MM.1S (cell line): ENCODE measurements at regions not wholly inside any gene's neighbourhood (a gene's known extent, or its start where the extent isn't known, plus 50 kb on each side); places are given as distances from the start of the nearest gene placed in this dataset.

Experiments
- DNase-seq: peaks from one replicate; pipeline ENCODE4 v3.0.0-alpha.2; 2015
- H2AFZ ChIP-seq: fragments of 300-600 bp; sonication (generic); 2 replicates; pipeline ENCODE4 v1.6.0; 2016; ENCODE audit warnings: antibody characterized with exemption, low read length
- H3F3A ChIP-seq: fragments of 300-600 bp; sonication (generic); 2 replicates; pipeline ENCODE4 v1.6.1; 2016; ENCODE audit warnings: mild to moderate bottlenecking, antibody characterized with exemption, low read length, moderate library complexity, mixed read lengths; ENCODE audit not compliant: insufficient read depth
- H3K27ac ChIP-seq: fragments of 300-600 bp; sonication (generic); 2 replicates; pipeline ENCODE4 v1.5.1; 2016; ENCODE audit warnings: mild to moderate bottlenecking, low read length
- H3K27me3 ChIP-seq: fragments of 300-600 bp; sonication (generic); replicated peaks from 2 replicates; pipeline ENCODE4 v1.6.0; 2016; ENCODE audit warnings: low read length; ENCODE audit not compliant: insufficient read depth
- H3K36me3 ChIP-seq: fragments of 300-600 bp; sonication (generic); replicated peaks from 2 replicates; pipeline ENCODE4 v1.6.1; 2016; ENCODE audit warnings: mild to moderate bottlenecking, low read length, mixed read lengths; ENCODE audit not compliant: insufficient read depth
- H3K4me1 ChIP-seq: fragments of 300-600 bp; sonication (generic); 2 replicates; pipeline ENCODE4 v1.6.1; 2016; ENCODE audit warnings: low read length, mixed read lengths
- H3K4me2 ChIP-seq: fragments of 300-600 bp; sonication (generic); 2 replicates; pipeline ENCODE4 v1.6.0; 2016; ENCODE audit warnings: low read depth, low read length
- H3K4me3 ChIP-seq: fragments of 300-600 bp; sonication (generic); 2 replicates; pipeline ENCODE4 v1.5.1; 2016; ENCODE audit warnings: low read length, mixed read lengths
- H3K79me2 ChIP-seq: fragments of 300-600 bp; sonication (generic); 2 replicates; pipeline ENCODE4 v1.6.1; 2016; ENCODE audit warnings: mixed run types, low read length, mixed read lengths
- H3K9ac ChIP-seq: fragments of 300-600 bp; sonication (generic); 2 replicates; pipeline ENCODE4 v1.6.1; 2016; ENCODE audit warnings: low read length, mixed read lengths
- H3K9me2 ChIP-seq: fragments of 300-600 bp; sonication (generic); replicated peaks from 2 replicates; pipeline ENCODE4 v1.6.1; 2016; ENCODE audit warnings: mild to moderate bottlenecking, low read length, mixed read lengths; ENCODE audit not compliant: insufficient read depth
- H3K9me3 ChIP-seq: fragments of 300-600 bp; sonication (generic); replicated peaks from 2 replicates; pipeline ENCODE4 v1.6.1; 2016; ENCODE audit warnings: mild to moderate bottlenecking, low read length, mixed read lengths; ENCODE audit not compliant: insufficient read depth
- H4K20me1 ChIP-seq: fragments of 300-600 bp; sonication (generic); 2 replicates; pipeline ENCODE4 v1.6.1; 2016; ENCODE audit warnings: mild to moderate bottlenecking, low read length, moderate library complexity, mixed read lengths; ENCODE audit not compliant: insufficient read depth
- CTCF ChIP-seq: fragments of 300-600 bp; sonication (generic); IDR thresholded peaks from 2 replicates; pipeline ENCODE4 v1.5.1; 2016; ENCODE audit warnings: antibody characterized with exemption, low read length, mixed read lengths
- EZH2 ChIP-seq: fragments of 300-600 bp; sonication (generic); optimal IDR thresholded peaks from 2 replicates; pipeline ENCODE3; 2017; ENCODE audit warnings: low read depth, mild to moderate bottlenecking, antibody characterized with exemption, low read length, mixed read lengths
- EZH2phosphoT487 ChIP-seq: fragments of 300-600 bp; sonication (generic); IDR thresholded peaks from 2 replicates; pipeline ENCODE4 v1.6.1; 2018; ENCODE audit warnings: antibody characterized with exemption, low read length

GRCh38 chr11:82373781-82374542 lies 359.7 kb downstream of the FAM181B start:
- Histone ChIP-seq H3K4me1 (no peaks in the 10 kb centered on the region), H3K4me2 (no peak overlapping the region), H3K27ac (no peak overlapping the region), H4K20me1 (no peaks in the 10 kb centered on the region), H3K4me3 (no peak overlapping the region), H3K9me3 (no peaks in the 10 kb centered on the region), H3K9me2 (no peaks in the 10 kb centered on the region), H2AFZ (no peak overlapping the region), H3K79me2 (no peaks in the 10 kb centered on the region), H3F3A (no peaks in the 10 kb centered on the region), H3K36me3 (no peaks in the 10 kb centered on the region), H3K27me3 (no peaks in the 10 kb centered on the region), H3K9ac (no peak overlapping the region)
- TF ChIP-seq EZH2phosphoT487 (no peak), CTCF (no peak), EZH2 (no peak)
- DNase-seq = no peak

GRCh38 chr11:82365351-82365750 lies 368.3 kb downstream of the FAM181B start:
- Histone ChIP-seq H2AFZ (no peak overlapping the region), H3K4me1 (no peaks in the 10 kb centered on the region), H3K9ac (no peak overlapping the region), H3K4me2 (no peak overlapping the region), H3K9me3 (no peaks in the 10 kb centered on the region), H3K9me2 (no peaks in the 10 kb centered on the region), H3K4me3 (no peak overlapping the region), H3K27me3 (no peaks in the 10 kb centered on the region), H3F3A (no peaks in the 10 kb centered on the region), H3K36me3 (no peaks in the 10 kb centered on the region), H3K27ac (no peak overlapping the region), H4K20me1 (no peaks in the 10 kb centered on the region), H3K79me2 (no peaks in the 10 kb centered on the region)
- TF ChIP-seq CTCF = no peak
- no peak for TF ChIP-seq EZH2
- TF ChIP-seq EZH2phosphoT487 = no peak
- no peak for DNase-seq

- Histone ChIP-seq H4K20me1 (no peaks in the 10 kb centered on the region), H3K27ac (no peak overlapping the region), H3F3A (no peaks in the 10 kb centered on the region), H3K4me1 (no peaks in the 10 kb centered on the region), H3K9me3 (no peaks in the 10 kb centered on the region), H3K27me3 (no peaks in the 10 kb centered on the region), H3K4me2 (no peak overlapping the region), H3K4me3 (no peak overlapping the region), H3K79me2 (no peaks in the 10 kb centered on the region), H3K36me3 (no peaks in the 10 kb centered on the region), H2AFZ (no peak overlapping the region), H3K9me2 (no peaks in the 10 kb centered on the region), H3K9ac (no peak overlapping the region)
- DNase-seq = no peak
- TF ChIP-seq CTCF (no peak), EZH2 (no peak), EZH2phosphoT487 (no peak)
Observed at GRCh38 chr11:82356316-82356715, 377.3 kb downstream of the FAM181B start.
